ENCODE measurements at regions not wholly inside any gene's neighbourhood (a gene's known extent, or its start where the extent isn't known, plus 50 kb on each side); places are given as distances from the start of the nearest gene placed in this dataset.

DNA sequence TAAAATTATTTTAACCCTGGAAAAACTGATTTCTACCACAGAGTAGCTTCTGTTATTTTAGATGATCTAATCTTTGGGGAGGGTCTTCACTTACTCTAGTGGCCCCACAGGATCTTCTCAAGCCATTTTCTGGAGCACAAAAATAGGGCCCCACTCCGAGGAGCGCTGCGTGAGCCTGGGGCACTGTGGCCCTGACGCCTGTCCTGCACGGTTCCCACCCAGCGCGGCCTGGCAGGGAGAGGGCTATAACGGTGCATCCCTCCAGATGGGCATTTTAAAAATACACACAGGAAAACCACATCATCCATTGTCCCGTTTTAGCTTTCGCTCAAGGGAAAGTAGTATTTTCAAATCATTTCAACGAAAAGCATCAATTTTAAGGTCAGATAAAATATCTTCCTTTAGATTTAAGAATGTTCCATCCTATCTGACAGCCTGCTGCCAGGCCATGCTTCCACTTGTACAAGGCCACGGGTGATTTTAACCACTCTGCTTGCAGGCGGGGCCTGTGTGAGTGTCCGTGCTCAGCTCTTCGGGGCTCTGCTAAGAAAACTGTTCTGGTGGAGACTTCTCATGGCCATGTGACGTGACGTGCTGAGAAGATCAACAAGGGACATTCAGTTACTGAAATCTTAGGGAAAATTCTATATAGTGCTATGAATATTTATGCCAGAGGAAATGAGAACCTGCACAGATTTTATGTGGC lies 683.8 kb upstream of the SGCG start:
- TF ChIP-seq, protein P1, sequence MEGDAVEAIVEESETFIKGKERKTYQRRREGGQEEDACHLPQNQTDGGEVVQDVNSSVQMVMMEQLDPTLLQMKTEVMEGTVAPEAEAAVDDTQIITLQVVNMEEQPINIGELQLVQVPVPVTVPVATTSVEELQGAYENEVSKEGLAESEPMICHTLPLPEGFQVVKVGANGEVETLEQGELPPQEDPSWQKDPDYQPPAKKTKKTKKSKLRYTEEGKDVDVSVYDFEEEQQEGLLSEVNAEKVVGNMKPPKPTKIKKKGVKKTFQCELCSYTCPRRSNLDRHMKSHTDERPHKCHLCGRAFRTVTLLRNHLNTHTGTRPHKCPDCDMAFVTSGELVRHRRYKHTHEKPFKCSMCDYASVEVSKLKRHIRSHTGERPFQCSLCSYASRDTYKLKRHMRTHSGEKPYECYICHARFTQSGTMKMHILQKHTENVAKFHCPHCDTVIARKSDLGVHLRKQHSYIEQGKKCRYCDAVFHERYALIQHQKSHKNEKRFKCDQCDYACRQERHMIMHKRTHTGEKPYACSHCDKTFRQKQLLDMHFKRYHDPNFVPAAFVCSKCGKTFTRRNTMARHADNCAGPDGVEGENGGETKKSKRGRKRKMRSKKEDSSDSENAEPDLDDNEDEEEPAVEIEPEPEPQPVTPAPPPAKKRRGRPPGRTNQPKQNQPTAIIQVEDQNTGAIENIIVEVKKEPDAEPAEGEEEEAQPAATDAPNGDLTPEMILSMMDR (conservative IDR thresholded peaks at IDR 0.05 in 1 of 2, IDR thresholded peaks at IDR 0.05 in 1 of 2; ENCODE audit: low read depth in 1 of 2, low read length in 2 of 2) = no peak
- TF ChIP-seq EZH2 (IDR thresholded peaks at IDR 0.05; ENCODE audit: low read length, missing control alignments) = no peak
